ENCODE measurements at regions not wholly inside any gene's neighbourhood (a gene's known extent, or its start where the extent isn't known, plus 50 kb on each side); places are given as distances from the start of the nearest gene placed in this dataset.
"Not testable (repeated sequence)": the region's sequence is repeated elsewhere in the genome, so short reads cannot be mapped to it uniquely, and the experiment has no call there.

- Histone ChIP-seq H3K27me3 (replicated peaks; ENCODE audit: insufficient read depth) (no peaks in the 10 kb centered on the region), H3K9me3 (no peaks in the 10 kb centered on the region), H3K36me3 (no peaks in the 10 kb centered on the region), H3K4me3 (no peak overlapping the region), H3K27ac (no peak overlapping the region), H3K4me1 (replicated peaks) (no peaks in the 10 kb centered on the region)
- TF ChIP-seq POLR2AphosphoS5 (IDR thresholded peaks at IDR 0.05), result no peak
- no peak for TF ChIP-seq POLR2A (IDR thresholded peaks at IDR 0.05)
- intact Hi-C loops (cut with DNase I), result no loop called here
- 67% methylated on average over 2 of the region's 2 CpGs for WGBS
- DNase-seq (ENCODE audit: low spot score), result no peak
These were observed 796.1 kb downstream of the EPHA4 start for GRCh38 chr2:220775856-220776488.

GRCh38 chr2:220779076-220779475 lies 793.0 kb downstream of the EPHA4 start:
- DNase-seq (ENCODE audit: low spot score); H3K9me3 ChIP-seq; H3K36me3 ChIP-seq; intact Hi-C loops (cut with DNase I); H3K27me3 ChIP-seq (replicated peaks; ENCODE audit: insufficient read depth); H3K4me1 ChIP-seq (replicated peaks); H3K4me3 ChIP-seq; H3K27ac ChIP-seq: not testable (repeated sequence)

GRCh38 chr2:220779511-220779910 lies 792.6 kb downstream of the EPHA4 start:
- no peak for DNase-seq (ENCODE audit: low spot score)
- no peak for TF ChIP-seq POLR2A (IDR thresholded peaks at IDR 0.05)
- TF ChIP-seq, protein P1, sequence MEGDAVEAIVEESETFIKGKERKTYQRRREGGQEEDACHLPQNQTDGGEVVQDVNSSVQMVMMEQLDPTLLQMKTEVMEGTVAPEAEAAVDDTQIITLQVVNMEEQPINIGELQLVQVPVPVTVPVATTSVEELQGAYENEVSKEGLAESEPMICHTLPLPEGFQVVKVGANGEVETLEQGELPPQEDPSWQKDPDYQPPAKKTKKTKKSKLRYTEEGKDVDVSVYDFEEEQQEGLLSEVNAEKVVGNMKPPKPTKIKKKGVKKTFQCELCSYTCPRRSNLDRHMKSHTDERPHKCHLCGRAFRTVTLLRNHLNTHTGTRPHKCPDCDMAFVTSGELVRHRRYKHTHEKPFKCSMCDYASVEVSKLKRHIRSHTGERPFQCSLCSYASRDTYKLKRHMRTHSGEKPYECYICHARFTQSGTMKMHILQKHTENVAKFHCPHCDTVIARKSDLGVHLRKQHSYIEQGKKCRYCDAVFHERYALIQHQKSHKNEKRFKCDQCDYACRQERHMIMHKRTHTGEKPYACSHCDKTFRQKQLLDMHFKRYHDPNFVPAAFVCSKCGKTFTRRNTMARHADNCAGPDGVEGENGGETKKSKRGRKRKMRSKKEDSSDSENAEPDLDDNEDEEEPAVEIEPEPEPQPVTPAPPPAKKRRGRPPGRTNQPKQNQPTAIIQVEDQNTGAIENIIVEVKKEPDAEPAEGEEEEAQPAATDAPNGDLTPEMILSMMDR (IDR thresholded peaks at IDR 0.05), result no peak
- no peak for TF ChIP-seq POLR2AphosphoS5 (IDR thresholded peaks at IDR 0.05)
- Histone ChIP-seq H3K4me1 (replicated peaks) (no peaks in the 10 kb centered on the region), H3K4me3 (no peak overlapping the region), H3K9me3 (no peaks in the 10 kb centered on the region), H3K27ac (no peak overlapping the region), H3K36me3 (no peaks in the 10 kb centered on the region), H3K27me3 (replicated peaks; ENCODE audit: insufficient read depth) (no peaks in the 10 kb centered on the region)
- WGBS, result 93% methylated on average over 1 of the region's 1 CpG
- intact Hi-C loops (cut with DNase I), result no loop called here

GRCh38 chr2:220779931-220780330 lies 792.2 kb downstream of the EPHA4 start:
- H3K4me1 ChIP-seq (replicated peaks), result no peaks in the 10 kb centered on the region
- no peak overlapping the region for H3K27ac ChIP-seq
- no peaks in the 10 kb centered on the region for H3K27me3 ChIP-seq (replicated peaks; ENCODE audit: insufficient read depth)
- TF ChIP-seq, protein P1 (IDR thresholded peaks at IDR 0.05), result no peak
- TF ChIP-seq POLR2AphosphoS5 (IDR thresholded peaks at IDR 0.05), result no peak
- TF ChIP-seq POLR2A (IDR thresholded peaks at IDR 0.05), result no peak
- 37% methylated on average over 2 of the region's 2 CpGs for WGBS
- intact Hi-C loops (cut with DNase I), result no loop called here
- no peaks in the 10 kb centered on the region for H3K9me3 ChIP-seq
- H3K4me3 ChIP-seq, result no peak overlapping the region
- DNase-seq (ENCODE audit: low spot score), result no peak
- no peaks in the 10 kb centered on the region for H3K36me3 ChIP-seq

- TF ChIP-seq POLR2A (IDR thresholded peaks at IDR 0.05) (no peak), POLR2AphosphoS5 (IDR thresholded peaks at IDR 0.05) (no peak)
- TF ChIP-seq, protein P1 (IDR thresholded peaks at IDR 0.05), result no peak
- Histone ChIP-seq H3K27me3 (replicated peaks; ENCODE audit: insufficient read depth) (no peaks in the 10 kb centered on the region), H3K4me3 (no peak overlapping the region), H3K4me1 (replicated peaks) (no peaks in the 10 kb centered on the region), H3K9me3 (no peaks in the 10 kb centered on the region), H3K36me3 (no peaks in the 10 kb centered on the region), H3K27ac (no peak overlapping the region)
- 77% methylated on average over 5 of the region's 5 CpGs for WGBS
- DNase-seq (ENCODE audit: low spot score), result no peak
- intact Hi-C loops (cut with DNase I), result no loop called here
These were observed 790.4 kb downstream of the EPHA4 start for GRCh38 chr2:220781622-220782241.

DNA sequence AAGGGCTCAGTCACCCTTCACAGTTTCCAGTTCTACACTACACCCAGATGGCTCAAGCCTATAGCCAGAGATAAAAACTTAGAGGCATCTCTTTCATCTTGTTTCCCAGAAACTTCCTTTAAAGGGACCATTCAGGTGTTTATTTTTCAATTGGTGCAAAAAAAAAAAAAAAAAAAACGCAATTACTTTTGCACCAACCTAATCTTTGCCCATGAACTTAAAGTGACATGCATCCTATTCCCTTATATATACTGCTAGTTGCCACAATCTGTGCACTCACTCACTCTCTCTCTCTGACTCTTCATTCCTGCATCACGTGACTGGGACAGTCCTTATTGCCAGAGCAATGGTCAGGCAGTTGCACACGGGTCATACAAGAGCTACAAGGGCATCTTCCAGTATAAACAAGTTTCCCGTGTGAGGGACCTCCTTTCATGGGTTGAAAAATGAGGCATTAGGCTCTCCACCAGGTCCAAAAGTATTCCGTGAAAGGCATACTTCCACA lies 789.4 kb downstream of the EPHA4 start:
- H3K36me3 ChIP-seq, result no peaks in the 10 kb centered on the region
- H3K4me1 ChIP-seq (replicated peaks), result no peaks in the 10 kb centered on the region
- no peaks in the 10 kb centered on the region for H3K9me3 ChIP-seq
- TF ChIP-seq POLR2A (IDR thresholded peaks at IDR 0.05) (no peak), POLR2AphosphoS5 (IDR thresholded peaks at IDR 0.05) (no peak)
- TF ChIP-seq, protein P1 (IDR thresholded peaks at IDR 0.05), result no peak
- no peaks in the 10 kb centered on the region for H3K27me3 ChIP-seq (replicated peaks; ENCODE audit: insufficient read depth)
- no peak overlapping the region for H3K27ac ChIP-seq
- intact Hi-C loops (cut with DNase I), result no loop called here
- 93% methylated on average over 5 of the region's 5 CpGs for WGBS
- H3K4me3 ChIP-seq, result no peak overlapping the region
- DNase-seq (ENCODE audit: low spot score), result no peak
